ENCODE measurements at regions not wholly inside any gene's neighbourhood (a gene's known extent, or its start where the extent isn't known, plus 50 kb on each side); places are given as distances from the start of the nearest gene placed in this dataset.

DNA sequence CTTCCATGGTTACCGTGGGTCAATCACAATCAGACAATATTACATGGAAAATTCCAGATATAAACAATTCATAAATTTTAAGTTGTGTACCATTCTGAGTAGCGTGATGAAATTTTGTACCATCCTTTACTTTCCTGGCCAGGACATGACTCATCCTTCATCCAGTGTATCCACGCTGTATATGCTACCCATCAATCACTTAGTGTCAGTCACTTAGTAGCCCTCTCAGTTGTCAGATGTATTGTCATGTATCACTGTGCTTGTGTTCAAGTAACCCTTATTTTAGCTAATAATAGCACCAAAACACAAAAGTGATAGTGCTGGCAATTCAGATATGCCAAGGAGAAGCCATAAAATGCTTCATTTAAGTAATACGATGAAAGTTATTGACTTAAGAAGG, 282.6 kb downstream of the CPS1 start:
- no peak for TF ChIP-seq POLR2A (IDR thresholded peaks at IDR 0.05; ENCODE audit: low read length)
- no peak for TF ChIP-seq GATA1 (IDR thresholded peaks at IDR 0.05; ENCODE audit: low read depth, low read length)
